ENCODE measurements at regions not wholly inside any gene's neighbourhood (a gene's known extent, or its start where the extent isn't known, plus 50 kb on each side); places are given as distances from the start of the nearest gene placed in this dataset.

DNA sequence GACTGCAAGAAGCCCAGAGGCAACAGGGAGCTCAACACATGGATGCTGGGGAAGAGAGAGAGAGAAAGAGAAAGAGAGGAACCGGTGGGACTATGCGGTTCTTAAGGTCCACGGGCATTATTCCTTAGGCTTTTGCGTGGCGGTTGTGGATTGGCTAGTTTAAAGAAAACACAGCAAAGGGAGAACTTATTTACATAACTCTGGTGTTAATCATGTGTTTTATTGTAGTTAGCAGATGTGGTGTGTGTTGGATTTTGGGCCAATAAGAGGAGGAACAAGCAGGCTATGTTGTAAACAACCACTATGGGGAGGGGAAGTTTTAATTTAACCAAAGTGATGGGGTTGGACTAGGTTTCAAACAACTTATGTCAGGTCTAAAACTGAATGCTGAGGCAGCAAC, 275.3 kb upstream of the KLF12 start:
- no peaks in the 10 kb centered on the region for H3K4me1 Mint-ChIP-seq
- no peaks in the 10 kb centered on the region for H3K27me3 Mint-ChIP-seq (ENCODE audit: insufficient read depth, low read depth, poor library complexity)
- Histone ChIP-seq H3K27ac (ENCODE audit: low read depth) (no peak overlapping the region), H2AFZ (no peak overlapping the region), H3K36me3 (ENCODE audit: insufficient read depth) (0 out of 2 replicates have a peak, but pooled peaks cover 3% of the 10 kb centered on the region), H3K4me1 (ENCODE audit: insufficient read depth) (no peaks in the 10 kb centered on the region), H3K4me2 (no peak overlapping the region), H3K27me3 (ENCODE audit: insufficient read depth) (no peaks in the 10 kb centered on the region), H3F3A (replicated peaks; ENCODE audit: low read depth) (no peaks in the 10 kb centered on the region), H4K20me1 (replicated peaks; ENCODE audit: insufficient read depth) (no peaks in the 10 kb centered on the region), H3K9me2 (ENCODE audit: insufficient read depth) (no peaks in the 10 kb centered on the region; the same call in 1 of the 2 replicates), H3K79me2 (replicated peaks; ENCODE audit: insufficient read depth) (no peaks in the 10 kb centered on the region), H3K4me3 (no peak overlapping the region)
- H3K9me3 Mint-ChIP-seq, result peaks cover 17% of the 10 kb centered on the region
- no peak overlapping the region for H3K4me3 Mint-ChIP-seq
- TF ChIP-seq JUNB (IDR thresholded peaks at IDR 0.05; ENCODE audit: unreplicated experiment), result no peak
- no peak for TF ChIP-seq ZNF331 (CRISPR knock-in tag; IDR thresholded peaks at IDR 0.05; ENCODE audit: low read depth)
- no peak for TF ChIP-seq STAT1 (IDR thresholded peaks at IDR 0.05; ENCODE audit: unreplicated experiment)
- no peak for TF ChIP-seq CTCF (conservative IDR thresholded peaks at IDR 0.05; ENCODE audit: low read depth in 2 of 2)
- TF ChIP-seq, protein P1, sequence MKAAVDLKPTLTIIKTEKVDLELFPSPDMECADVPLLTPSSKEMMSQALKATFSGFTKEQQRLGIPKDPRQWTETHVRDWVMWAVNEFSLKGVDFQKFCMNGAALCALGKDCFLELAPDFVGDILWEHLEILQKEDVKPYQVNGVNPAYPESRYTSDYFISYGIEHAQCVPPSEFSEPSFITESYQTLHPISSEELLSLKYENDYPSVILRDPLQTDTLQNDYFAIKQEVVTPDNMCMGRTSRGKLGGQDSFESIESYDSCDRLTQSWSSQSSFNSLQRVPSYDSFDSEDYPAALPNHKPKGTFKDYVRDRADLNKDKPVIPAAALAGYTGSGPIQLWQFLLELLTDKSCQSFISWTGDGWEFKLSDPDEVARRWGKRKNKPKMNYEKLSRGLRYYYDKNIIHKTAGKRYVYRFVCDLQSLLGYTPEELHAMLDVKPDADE (IDR thresholded peaks at IDR 0.05), result no peak
- TF ChIP-seq EZH2phosphoT487 (IDR thresholded peaks at IDR 0.05; ENCODE audit: unreplicated experiment), result no peak
- no peak for TF ChIP-seq CREB1 (CRISPR knock-in tag; IDR thresholded peaks at IDR 0.05; ENCODE audit: low read depth)
- no peak for TF ChIP-seq ZNF114 (CRISPR knock-in tag; IDR thresholded peaks at IDR 0.05)
- ATAC-seq, result no peak
- no peak for DNase-seq (ENCODE audit: low spot score)
- 0 out of 3 replicates have a peak, but pooled peaks cover 2% of the 10 kb centered on the region for H3K36me3 Mint-ChIP-seq (ENCODE audit: low read depth)
- no peak overlapping the region for H3K27ac Mint-ChIP-seq

DNA sequence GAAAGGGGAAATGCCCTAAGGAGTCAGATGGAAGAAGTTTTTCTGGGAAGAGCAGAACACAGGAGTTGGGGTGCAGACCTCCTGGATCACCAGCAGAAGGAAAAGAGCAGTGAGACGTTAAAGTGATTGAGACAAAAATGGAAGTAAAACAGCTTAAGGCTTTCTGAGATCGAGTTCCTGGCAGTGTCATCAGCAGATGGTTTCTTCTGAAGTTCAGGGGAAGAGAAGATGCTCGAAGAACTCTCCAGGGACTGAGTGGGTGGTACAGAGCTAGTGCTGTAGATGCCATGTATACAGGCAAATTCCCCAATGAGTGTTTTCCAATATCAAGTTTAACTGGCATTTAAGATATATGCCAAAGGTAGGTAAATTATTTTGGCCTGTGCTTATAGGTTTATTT, 272.2 kb upstream of the KLF12 start:
- no peaks in the 10 kb centered on the region for H3K27me3 Mint-ChIP-seq (ENCODE audit: insufficient read depth, low read depth, poor library complexity)

More for the DNA sequence above, 272.2 kb upstream of the KLF12 start:
- Histone ChIP-seq H3K27ac (ENCODE audit: low read depth) (no peak overlapping the region), H3F3A (replicated peaks; ENCODE audit: low read depth) (no peaks in the 10 kb centered on the region), H3K27me3 (ENCODE audit: insufficient read depth) (no peaks in the 10 kb centered on the region), H4K20me1 (replicated peaks; ENCODE audit: insufficient read depth) (no peaks in the 10 kb centered on the region), H3K9me2 (ENCODE audit: insufficient read depth) (peaks cover 5% of the 10 kb centered on the region; the same call in 1 of the 2 replicates), H3K4me3 (no peak overlapping the region), H3K4me1 (ENCODE audit: insufficient read depth) (no peaks in the 10 kb centered on the region), H2AFZ (0 out of 2 replicates have a peak overlapping the region, but pooled peaks have one; percentile 39), H3K36me3 (ENCODE audit: insufficient read depth) (no peaks in the 10 kb centered on the region), H3K4me2 (no peak overlapping the region), H3K79me2 (replicated peaks; ENCODE audit: insufficient read depth) (no peaks in the 10 kb centered on the region)
- TF ChIP-seq EZH2 (IDR thresholded peaks at IDR 0.05; ENCODE audit: low read depth, unreplicated experiment) (no peak), CTCF (conservative IDR thresholded peaks at IDR 0.05; ENCODE audit: low read depth in 2 of 2) (no peak), STAT1 (IDR thresholded peaks at IDR 0.05; ENCODE audit: unreplicated experiment) (no peak), ZNF114 (CRISPR knock-in tag; IDR thresholded peaks at IDR 0.05) (no peak), POLR2AphosphoS5 (IDR thresholded peaks at IDR 0.05; ENCODE audit: low read depth) (no peak), JUNB (IDR thresholded peaks at IDR 0.05; ENCODE audit: unreplicated experiment) (no peak), CREB1 (CRISPR knock-in tag; IDR thresholded peaks at IDR 0.05; ENCODE audit: low read depth) (no peak)
- DNase-seq (ENCODE audit: low spot score) (no peak), ATAC-seq (no peak)
- peaks cover 16% of the 10 kb centered on the region; the same call in 2 of the 3 replicates for H3K9me3 Mint-ChIP-seq
- no peak overlapping the region for H3K4me3 Mint-ChIP-seq
- H3K36me3 Mint-ChIP-seq (ENCODE audit: low read depth), result 0 out of 3 replicates have a peak, but pooled peaks cover under 1% of the 10 kb centered on the region
- no peak overlapping the region for H3K27ac Mint-ChIP-seq
- H3K4me1 Mint-ChIP-seq, result no peaks in the 10 kb centered on the region
